GM23338 (cell line): ENCODE measurements at regions not wholly inside any gene's neighbourhood (a gene's known extent, or its start where the extent isn't known, plus 50 kb on each side); places are given as distances from the start of the nearest gene placed in this dataset.

Source experiments
- ATAC-seq: fragments of 200-7000 bp; cut with Tn5 transposase; 3 replicates; pipeline ENCODE4 v1.9.1; 2020
- DNase-seq: peaks from one replicate; pipeline ENCODE4 v3.0.0-alpha.2; 2015; ENCODE audit warnings: low spot score
- H2AFZ ChIP-seq: fragments of 200-600 bp; sonication (generic); 2 replicates; pipeline ENCODE4 v1.8.0; 2016; ENCODE audit warnings: antibody characterized with exemption, mild to moderate bottlenecking, moderate library complexity
- H3F3A ChIP-seq: fragments of 200-600 bp; sonication (generic); replicated peaks from 2 replicates; pipeline ENCODE4 v1.8.0; 2017; ENCODE audit warnings: antibody characterized with exemption, mixed run types, low read depth
- H3K27ac ChIP-seq: fragments of 200-600 bp; sonication (generic); 2 replicates; pipeline ENCODE4 v1.6.1; 2016; ENCODE audit warnings: low read depth
- H3K27me3 ChIP-seq: fragments of 200-600 bp; sonication (generic); 2 replicates; pipeline ENCODE4 v1.8.0; 2016; ENCODE audit warnings: mild to moderate bottlenecking, mixed run types, moderate library complexity; ENCODE audit not compliant: insufficient read depth
- H3K36me3 ChIP-seq: fragments of 200-600 bp; sonication (generic); 2 replicates; pipeline ENCODE4 v1.8.0; 2016; ENCODE audit warnings: mild to moderate bottlenecking; ENCODE audit not compliant: insufficient read depth
- H3K4me1 ChIP-seq: fragments of 200-600 bp; sonication (generic); 2 replicates; pipeline ENCODE4 v1.8.0; 2016; ENCODE audit warnings: mild to moderate bottlenecking, moderate library complexity; ENCODE audit not compliant: insufficient read depth
- H3K4me2 ChIP-seq: fragments of 200-600 bp; sonication (generic); 2 replicates; pipeline ENCODE4 v1.7.1; 2017; ENCODE audit warnings: mixed run types
- H3K4me3 ChIP-seq: fragments of 200-600 bp; sonication (generic); 2 replicates; pipeline ENCODE4 v1.6.1; 2016; ENCODE audit warnings: mixed run types
- H3K79me2 ChIP-seq: fragments of 200-600 bp; sonication (generic); replicated peaks from 2 replicates; pipeline ENCODE4 v1.8.0; 2017; ENCODE audit warnings: mild to moderate bottlenecking; ENCODE audit not compliant: insufficient read depth
- H3K9me2 ChIP-seq: fragments of 200-600 bp; sonication (generic); 2 replicates; pipeline ENCODE4 v1.8.0; 2017; ENCODE audit not compliant: insufficient read depth
- H4K20me1 ChIP-seq: fragments of 200-600 bp; sonication (generic); replicated peaks from 2 replicates; pipeline ENCODE4 v1.8.0; 2017; ENCODE audit warnings: mild to moderate bottlenecking; ENCODE audit not compliant: insufficient read depth
- H3K27ac Mint-ChIP-seq: 2 replicates; pipeline ENCODE4 v1.8.0; 2020; ENCODE audit warnings: inconsistent platforms, mild to moderate bottlenecking, moderate library complexity, mixed read lengths
- H3K27me3 Mint-ChIP-seq: 3 replicates; pipeline ENCODE4 v1.8.0; 2022; ENCODE audit warnings: low read depth, mild to moderate bottlenecking, moderate library complexity, mixed read lengths, inconsistent platforms; ENCODE audit not compliant: insufficient read depth, poor library complexity
- H3K36me3 Mint-ChIP-seq: 3 replicates; pipeline ENCODE4 v1.8.0; 2021; ENCODE audit warnings: low read depth, mild to moderate bottlenecking, inconsistent platforms, moderate library complexity, mixed read lengths
- H3K4me1 Mint-ChIP-seq: 3 replicates; pipeline ENCODE4 v1.8.0; 2020; ENCODE audit warnings: mild to moderate bottlenecking, inconsistent platforms, mixed read lengths
- H3K4me3 Mint-ChIP-seq: 3 replicates; pipeline ENCODE4 v1.8.0; 2021; ENCODE audit warnings: moderate library complexity, mild to moderate bottlenecking, inconsistent platforms, mixed read lengths
- H3K9me3 Mint-ChIP-seq: 3 replicates; pipeline ENCODE4 v1.8.0; 2020; ENCODE audit warnings: moderate library complexity, mild to moderate bottlenecking, inconsistent platforms, mixed read lengths
- CREB1 ChIP-seq: fragments of 250-450 bp; sonication (Bioruptor Pico); IDR thresholded peaks from 2 replicates; pipeline ENCODE4 v1.5.0; 2020; ENCODE audit warnings: low read depth, mild to moderate bottlenecking, moderate library complexity
- CTCF ChIP-seq, 2 experiments: fragments of 200-600 bp in 1 of 2; sonication (generic) in 1 of 2; conservative IDR thresholded peaks; 2 replicates each; pipeline versions ENCODE4 v1.5.1 to v1.6.1; 2016 to 2017; ENCODE audit warnings: antibody characterized with exemption in 2 of 2, low read depth in 2 of 2, mild to moderate bottlenecking in 2 of 2, moderate library complexity in 1 of 2
- ETS1 ChIP-seq: IDR thresholded peaks from 2 replicates; pipeline ENCODE4 v1.6.1; 2016; ENCODE audit warnings: antibody characterized with exemption
- EZH2 ChIP-seq: fragments of 200-600 bp; sonication (generic); IDR thresholded peaks from one replicate; pipeline ENCODE4 v1.8.0; 2017; ENCODE audit warnings: antibody characterized with exemption, mild to moderate bottlenecking, low read depth; ENCODE audit not compliant: unreplicated experiment
- EZH2phosphoT487 ChIP-seq: fragments of 200-600 bp; sonication (generic); IDR thresholded peaks from one replicate; pipeline ENCODE4 v1.8.1; 2018; ENCODE audit warnings: antibody characterized with exemption; ENCODE audit not compliant: unreplicated experiment
- JUNB ChIP-seq: IDR thresholded peaks from one replicate; pipeline ENCODE4 v1.6.1; 2016; ENCODE audit warnings: antibody characterized with exemption; ENCODE audit not compliant: unreplicated experiment
- NANOG ChIP-seq: IDR thresholded peaks from 2 replicates; pipeline ENCODE4 v1.6.1; 2016; ENCODE audit warnings: antibody characterized with exemption, borderline replicate concordance
- POLR2AphosphoS5 ChIP-seq: IDR thresholded peaks from 2 replicates; pipeline ENCODE4 v1.6.1; 2016; ENCODE audit warnings: antibody characterized with exemption, low read depth
- REST ChIP-seq: IDR thresholded peaks from one replicate; pipeline ENCODE4 v1.6.1; 2018; ENCODE audit warnings: antibody characterized with exemption; ENCODE audit not compliant: unreplicated experiment
- STAT1 ChIP-seq: IDR thresholded peaks from one replicate; pipeline ENCODE4 v1.6.1; 2016; ENCODE audit warnings: antibody characterized with exemption; ENCODE audit not compliant: unreplicated experiment
- ZNF114 ChIP-seq: fragments of 250-450 bp; sonication (Bioruptor Pico); IDR thresholded peaks from 2 replicates; pipeline ENCODE4 v1.5.0; 2020; ENCODE audit warnings: mild to moderate bottlenecking, moderate library complexity
- ZNF331 ChIP-seq: fragments of 250-450 bp; sonication (Bioruptor Pico); IDR thresholded peaks from 2 replicates; pipeline ENCODE4 v1.5.0; 2020; ENCODE audit warnings: low read depth, mild to moderate bottlenecking, moderate library complexity
- ZNF462 ChIP-seq: fragments of 250-450 bp; sonication (Bioruptor Pico); IDR thresholded peaks from 2 replicates; pipeline ENCODE4 v1.5.0; 2020; ENCODE audit warnings: mild to moderate bottlenecking, moderate library complexity

- H3K27ac ChIP-seq = no peak overlapping the region
- no peaks in the 10 kb centered on the region for H3K4me1 ChIP-seq
- H3K79me2 ChIP-seq = no peaks in the 10 kb centered on the region
- no peaks in the 10 kb centered on the region for H3K9me2 ChIP-seq
- H3K4me2 ChIP-seq = no peak overlapping the region
- H3K27me3 ChIP-seq = no peaks in the 10 kb centered on the region
- no peak overlapping the region for H3K27ac Mint-ChIP-seq
- no peaks in the 10 kb centered on the region for H4K20me1 ChIP-seq
- H3F3A ChIP-seq = no peaks in the 10 kb centered on the region
- H3K4me3 Mint-ChIP-seq = no peak overlapping the region
- H3K36me3 Mint-ChIP-seq = no peaks in the 10 kb centered on the region
- no peak overlapping the region for H2AFZ ChIP-seq
- no peaks in the 10 kb centered on the region for H3K9me3 Mint-ChIP-seq
- TF ChIP-seq POLR2AphosphoS5 (no peak), ZNF331 (CRISPR knock-in tag) (no peak), REST (no peak), EZH2phosphoT487 (no peak), ZNF462 (CRISPR knock-in tag) (no peak), STAT1 (no peak), EZH2 (no peak), JUNB (no peak), ZNF114 (CRISPR knock-in tag) (no peak), NANOG (no peak), ETS1 (no peak), CTCF (conservative IDR thresholded peaks at IDR 0.05; ENCODE audit: low read depth in 2 of 2) (no peak), CREB1 (no peak)
- ATAC-seq (no peak), DNase-seq (no peak)
- no peaks in the 10 kb centered on the region for H3K27me3 Mint-ChIP-seq
- H3K4me1 Mint-ChIP-seq = peaks cover 6% of the 10 kb centered on the region
- no peaks in the 10 kb centered on the region for H3K36me3 ChIP-seq
- H3K4me3 ChIP-seq = no peak overlapping the region
These were observed 181.6 kb downstream of the PALM2AKAP2 start for GRCh38 chr9:109961626-109962025.
